Upper lobe of left lung (tissue), 4 donors: ENCODE measurements at regions not wholly inside any gene's neighbourhood (a gene's known extent, or its start where the extent isn't known, plus 50 kb on each side); places are given as distances from the start of the nearest gene placed in this dataset.

Experiments used
- POLR2A ChIP-seq, 4 donors: fragments of 450-650 bp; IDR thresholded peaks; one replicate each; pipeline ENCODE4 v1.5.1; 2016 to 2017; ENCODE audit warnings: antibody characterized with exemption in 4 of 4, mild to moderate bottlenecking in 2 of 4
- TF ChIP-seq, protein P1 (sequence below), 6 experiments: fragments of 450-650 bp in 4 of 6; fragments of 200-600 bp in 2 of 6; sonication (generic) in 2 of 6; IDR thresholded peaks; one replicate each; pipeline ENCODE4 v1.5.1; 2016 to 2019; ENCODE audit warnings: antibody characterized with exemption in 6 of 6

DNA sequence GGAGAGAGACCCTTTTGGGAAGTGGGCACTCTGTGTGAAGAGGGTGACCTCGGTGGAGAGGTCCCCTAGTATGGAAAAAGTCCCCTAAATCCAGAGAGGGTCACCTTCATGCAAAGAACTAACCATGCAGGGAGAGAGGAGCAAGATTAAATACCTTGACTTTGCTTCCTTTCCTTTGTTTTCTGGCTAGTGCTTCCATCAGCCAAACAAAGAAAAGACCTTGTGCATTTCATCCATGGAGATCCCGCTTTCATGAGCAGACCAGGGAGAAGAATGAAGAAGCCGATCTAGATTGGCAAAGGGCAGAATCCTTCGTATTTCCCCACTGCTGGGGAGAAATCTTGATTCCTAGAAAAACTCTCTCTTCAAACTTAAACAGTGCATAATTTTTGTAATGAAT, 813.3 kb upstream of the CDH6 start:
- TF ChIP-seq, protein P1, sequence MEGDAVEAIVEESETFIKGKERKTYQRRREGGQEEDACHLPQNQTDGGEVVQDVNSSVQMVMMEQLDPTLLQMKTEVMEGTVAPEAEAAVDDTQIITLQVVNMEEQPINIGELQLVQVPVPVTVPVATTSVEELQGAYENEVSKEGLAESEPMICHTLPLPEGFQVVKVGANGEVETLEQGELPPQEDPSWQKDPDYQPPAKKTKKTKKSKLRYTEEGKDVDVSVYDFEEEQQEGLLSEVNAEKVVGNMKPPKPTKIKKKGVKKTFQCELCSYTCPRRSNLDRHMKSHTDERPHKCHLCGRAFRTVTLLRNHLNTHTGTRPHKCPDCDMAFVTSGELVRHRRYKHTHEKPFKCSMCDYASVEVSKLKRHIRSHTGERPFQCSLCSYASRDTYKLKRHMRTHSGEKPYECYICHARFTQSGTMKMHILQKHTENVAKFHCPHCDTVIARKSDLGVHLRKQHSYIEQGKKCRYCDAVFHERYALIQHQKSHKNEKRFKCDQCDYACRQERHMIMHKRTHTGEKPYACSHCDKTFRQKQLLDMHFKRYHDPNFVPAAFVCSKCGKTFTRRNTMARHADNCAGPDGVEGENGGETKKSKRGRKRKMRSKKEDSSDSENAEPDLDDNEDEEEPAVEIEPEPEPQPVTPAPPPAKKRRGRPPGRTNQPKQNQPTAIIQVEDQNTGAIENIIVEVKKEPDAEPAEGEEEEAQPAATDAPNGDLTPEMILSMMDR (IDR thresholded peaks at IDR 0.05): no peak
- no peak for TF ChIP-seq POLR2A (IDR thresholded peaks at IDR 0.05)
